HG02763 (cell line): ENCODE measurements at regions not wholly inside any gene's neighbourhood (a gene's known extent, or its start where the extent isn't known, plus 50 kb on each side); places are given as distances from the start of the nearest gene placed in this dataset.
"Not testable (repeated sequence)": the region's sequence is repeated elsewhere in the genome, so short reads cannot be mapped to it uniquely, and the experiment has no call there.

Source experiments
- ATAC-seq: cut with Tn5 transposase; IDR thresholded peaks from one replicate; pipeline ENCODE4 v1.9.1; 2021; ENCODE audit warnings: mild to moderate bottlenecking, moderate library complexity; ENCODE audit not compliant: unreplicated experiment

- ATAC-seq = no peak
Measured at GRCh38 chr3:74003734-74004133, 379.0 kb upstream of the PDZRN3 start.

- no peak for ATAC-seq
Measured at GRCh38 chr3:74001436-74001835, 376.7 kb upstream of the PDZRN3 start.

DNA sequence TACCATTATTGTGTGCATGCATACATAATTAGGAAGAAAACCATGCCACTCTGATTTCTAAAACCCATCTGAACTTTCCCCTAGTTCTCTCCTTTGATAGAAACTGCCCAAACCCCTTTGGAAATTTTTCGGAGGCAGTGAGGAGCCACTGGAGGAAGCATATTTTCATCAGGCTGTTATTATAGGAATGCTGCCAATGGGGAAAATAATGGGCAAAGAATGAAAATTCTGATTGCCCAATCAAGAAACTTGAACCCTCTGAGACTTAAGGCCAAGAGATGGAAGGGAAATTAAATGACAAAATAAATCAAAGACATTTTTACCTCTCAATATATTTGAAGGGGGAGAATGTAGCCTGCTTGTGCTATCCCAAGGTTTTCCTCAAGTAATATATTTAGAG, 376.0 kb upstream of the PDZRN3 start:
- no peak for ATAC-seq

DNA sequence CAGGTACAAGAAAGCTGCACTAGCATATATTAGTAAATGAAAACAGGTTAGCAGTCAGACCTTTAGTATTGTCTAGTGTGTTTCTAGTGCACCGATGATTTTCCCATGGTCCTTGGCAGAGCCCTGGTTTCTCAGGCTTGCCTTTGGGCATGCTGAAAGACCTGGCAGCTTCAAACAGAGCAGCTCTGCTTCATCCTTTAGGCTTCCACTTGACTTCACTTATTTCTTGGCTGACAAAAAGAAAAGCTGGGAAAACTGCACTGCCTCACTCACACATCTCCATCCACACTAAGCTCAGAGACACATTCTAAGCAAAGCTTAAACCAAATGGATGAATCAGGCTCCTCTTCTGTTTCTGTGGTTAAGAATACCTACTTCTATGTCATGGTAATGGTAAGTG, 374.8 kb upstream of the PDZRN3 start:
- ATAC-seq = no peak

GRCh38 chr3:73990691-73991090, 365.9 kb upstream of the PDZRN3 start:
- not testable (repeated sequence) for ATAC-seq

DNA sequence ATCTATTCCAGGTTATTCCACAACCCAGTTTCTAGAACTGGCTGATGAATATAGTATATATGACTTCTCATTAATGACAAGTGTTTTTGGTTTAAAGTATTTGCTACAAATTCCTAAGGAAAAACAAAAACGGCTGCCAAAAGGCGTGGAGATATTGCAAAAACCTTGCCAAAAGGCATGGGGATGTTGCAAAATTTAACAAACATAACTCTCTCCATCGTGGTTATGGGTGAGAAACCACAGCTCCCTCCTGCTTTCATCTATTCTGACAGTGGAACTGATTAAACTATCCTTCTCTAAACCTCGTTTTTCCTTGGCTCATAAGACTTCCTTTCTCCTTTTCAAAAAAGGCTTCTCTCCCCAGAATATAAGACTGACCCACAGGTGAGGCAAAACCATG, 342.0 kb upstream of the PDZRN3 start:
- no peak for ATAC-seq

DNA sequence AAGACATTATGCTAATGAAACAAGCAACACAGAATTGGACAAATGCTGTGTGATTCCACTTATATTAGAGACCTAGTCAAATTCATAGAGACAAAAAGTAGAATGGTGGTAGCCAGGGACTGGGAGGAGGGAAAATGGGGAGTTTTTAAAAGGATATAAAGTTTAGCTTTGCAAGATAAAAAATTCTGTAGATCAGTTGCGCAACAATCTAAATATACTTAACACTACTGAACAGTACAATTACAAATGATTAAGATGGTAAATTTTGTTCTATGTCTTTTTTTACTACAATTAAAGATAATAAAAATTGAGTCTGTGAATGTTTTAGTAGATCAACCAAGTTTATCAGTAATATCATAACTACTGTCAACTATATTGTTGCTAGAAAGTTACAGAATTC, 340.1 kb upstream of the PDZRN3 start:
- ATAC-seq = no peak

- ATAC-seq = no peak
Measured at GRCh38 chr3:73955494-73956070, 330.8 kb upstream of the PDZRN3 start.

GRCh38 chr3:73954506-73954905, 329.8 kb upstream of the PDZRN3 start:
- no peak for ATAC-seq

GRCh38 chr3:73952781-73953180, 328.0 kb upstream of the PDZRN3 start:
- ATAC-seq = no peak

DNA sequence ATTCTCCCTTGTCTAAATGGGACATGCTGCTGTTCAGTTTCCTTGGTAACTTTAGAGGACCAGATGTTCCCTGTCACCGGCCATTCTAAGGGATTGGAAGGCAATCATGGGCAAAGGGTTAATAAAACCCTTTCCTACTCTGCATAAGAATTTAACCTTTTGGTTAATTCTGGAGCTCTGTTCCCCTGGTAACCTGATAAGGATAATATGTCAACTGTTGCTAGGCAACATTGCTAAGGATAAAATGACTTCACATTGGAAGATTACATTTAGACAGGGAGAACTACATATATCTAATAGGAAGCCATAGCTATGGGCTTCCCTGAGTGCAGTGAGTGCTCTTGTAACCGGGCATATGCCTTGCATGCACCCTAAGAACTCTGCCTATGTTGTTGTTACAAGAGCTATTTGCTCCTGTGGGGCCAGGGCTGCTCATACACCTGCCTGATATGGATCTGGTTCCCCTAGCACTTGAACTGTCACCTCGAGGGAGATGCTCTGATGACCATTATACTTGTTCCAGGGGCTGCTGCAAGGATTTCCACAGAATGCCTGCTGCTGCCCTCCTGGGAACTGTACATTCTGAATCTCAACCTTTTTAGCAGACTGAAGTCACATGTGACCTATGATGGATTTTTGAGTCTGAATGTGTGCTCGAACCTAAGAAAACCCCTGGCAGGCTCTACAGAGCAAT, 326.3 kb upstream of the PDZRN3 start:
- no peak for ATAC-seq

DNA sequence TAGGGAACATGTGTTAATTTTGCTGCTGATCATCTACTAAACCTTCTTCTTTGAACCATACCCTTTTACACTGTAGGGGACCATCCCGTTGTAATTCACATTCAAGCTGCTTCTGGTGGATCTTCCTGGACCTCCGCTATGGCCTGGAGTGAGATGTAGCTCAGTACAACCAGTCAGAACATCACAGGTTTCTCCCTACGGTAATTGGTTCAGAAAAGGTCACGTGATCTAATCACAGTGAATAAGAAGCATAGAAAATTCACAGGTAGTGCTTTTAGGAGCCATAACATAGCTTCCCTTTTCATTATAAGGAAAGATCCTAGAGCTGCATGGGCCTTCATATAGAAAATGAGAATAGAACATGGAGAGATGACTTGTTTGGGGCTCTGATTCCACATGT, 320.8 kb upstream of the PDZRN3 start:
- no peak for ATAC-seq

GRCh38 chr3:73939985-73940384, 315.2 kb upstream of the PDZRN3 start:
- ATAC-seq = no peak

DNA sequence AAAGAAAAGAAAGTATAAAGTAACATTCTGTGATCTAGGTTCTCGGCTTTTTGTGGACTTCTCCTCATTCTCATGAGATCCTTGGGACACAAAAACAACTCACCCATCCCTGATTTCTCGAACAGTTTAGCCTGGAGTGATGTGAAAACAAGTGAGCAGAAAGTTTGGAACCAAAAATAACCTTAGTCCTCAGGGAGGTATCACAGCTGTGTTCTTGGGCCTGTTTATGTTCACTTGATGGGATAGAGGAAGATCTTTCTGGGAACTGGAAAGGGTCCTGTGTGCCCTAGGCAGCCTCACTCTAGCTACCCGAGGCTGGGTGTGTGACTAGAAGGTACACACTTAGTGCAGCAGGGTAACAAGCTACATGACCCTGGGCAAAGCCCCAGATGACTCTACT, 308.8 kb upstream of the PDZRN3 start:
- no peak for ATAC-seq

DNA sequence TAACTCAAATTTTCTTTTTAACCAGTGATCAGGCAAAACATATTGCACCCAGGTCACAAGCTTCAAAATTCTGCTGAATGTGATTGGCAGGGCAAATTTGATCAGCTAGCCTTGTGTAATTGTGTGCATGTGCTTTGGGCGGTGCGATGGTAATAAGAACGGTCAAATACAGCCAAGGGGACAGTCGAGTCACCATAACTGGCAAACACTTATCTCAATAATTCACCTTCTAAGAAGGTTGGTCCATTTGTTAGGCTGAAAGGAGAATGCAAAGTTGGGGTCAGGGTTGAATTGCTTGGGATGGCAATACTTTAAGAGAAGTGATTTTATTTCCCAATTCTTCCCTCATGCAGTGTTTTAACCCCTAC, 302.4 kb upstream of the PDZRN3 start:
- no peak for ATAC-seq

- ATAC-seq = no peak
Measured at GRCh38 chr3:73926360-73927202, 301.8 kb upstream of the PDZRN3 start.

DNA sequence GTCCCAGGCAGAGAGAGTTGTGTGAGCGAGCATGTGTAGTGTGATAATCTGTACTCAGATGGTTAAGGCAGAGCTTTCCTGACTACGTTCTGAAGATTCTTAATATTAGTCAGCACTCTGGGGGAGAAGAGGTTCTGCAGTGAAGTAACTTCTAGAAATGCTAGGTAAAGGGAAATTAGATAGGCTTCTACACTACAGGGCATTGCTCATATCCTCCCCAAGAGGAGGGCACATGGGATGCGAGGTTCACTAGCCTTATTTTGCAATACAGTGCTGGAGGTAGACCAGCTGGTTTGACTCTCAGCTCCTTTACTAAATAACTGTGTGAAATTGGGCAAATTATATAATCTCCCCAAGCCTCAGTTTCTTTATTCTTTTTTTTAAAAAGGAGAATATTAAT, 300.3 kb upstream of the PDZRN3 start:
- ATAC-seq = no peak

DNA sequence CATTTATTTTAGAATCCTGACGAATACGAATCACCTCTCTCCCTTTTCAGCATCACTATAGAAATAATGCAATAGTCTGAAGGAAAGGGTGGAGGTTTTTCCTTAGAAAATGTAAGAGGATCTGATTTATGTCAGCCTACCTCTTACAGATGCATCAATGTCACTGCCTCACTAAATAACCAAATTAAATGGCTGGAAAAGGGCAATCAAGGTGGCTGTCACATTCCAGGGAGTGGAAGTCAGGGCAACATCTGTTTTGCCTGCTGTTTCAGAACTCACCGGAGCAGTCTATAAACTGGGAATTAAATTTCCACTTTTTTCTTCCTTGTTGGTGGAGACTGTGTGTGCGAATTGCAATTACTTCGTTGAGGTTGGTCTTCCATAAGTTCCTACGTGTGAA, 299.3 kb upstream of the PDZRN3 start:
- ATAC-seq = no peak

GRCh38 chr3:73917643-73918042, 292.9 kb upstream of the PDZRN3 start:
- ATAC-seq = no peak

GRCh38 chr3:73915886-73916285, 291.1 kb upstream of the PDZRN3 start:
- no peak for ATAC-seq

- ATAC-seq = no peak
Measured at GRCh38 chr3:73908218-73908617, 283.5 kb upstream of the PDZRN3 start.

DNA sequence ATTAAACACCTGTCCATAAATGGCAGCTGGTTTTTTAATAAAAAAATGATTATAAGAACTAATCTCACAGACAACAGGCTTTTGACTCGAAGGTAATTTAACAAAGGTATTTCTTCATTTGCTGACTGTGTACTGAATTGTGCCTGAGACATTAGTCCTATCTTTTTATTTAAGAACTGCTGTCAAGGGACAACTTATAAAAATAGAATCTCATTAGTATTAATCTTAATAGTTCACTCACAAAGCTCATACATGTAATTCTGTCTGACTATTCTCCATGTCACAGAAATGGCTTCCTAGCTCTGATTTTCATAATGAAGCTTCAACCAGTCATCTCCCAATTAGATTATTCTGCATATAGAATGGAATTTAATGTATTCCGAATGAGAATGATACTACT, 276.9 kb upstream of the PDZRN3 start:
- no peak for ATAC-seq
